ENCODE measurements at regions not wholly inside any gene's neighbourhood (a gene's known extent, or its start where the extent isn't known, plus 50 kb on each side); places are given as distances from the start of the nearest gene placed in this dataset.

GRCh38 chr20:56809668-56810067, 180.6 kb downstream of the TFAP2C start:
- DNase-seq, result no peak
- H3K27me3 ChIP-seq, result no peaks in the 10 kb centered on the region
- no peaks in the 10 kb centered on the region for H3K9me3 ChIP-seq
- H3K4me1 ChIP-seq (ENCODE audit: insufficient read depth), result no peaks in the 10 kb centered on the region
- intact Hi-C loops (cut with DNase I), result no loop called here
- H3K27ac ChIP-seq, result no peak overlapping the region
- no peak for TF ChIP-seq POLR2A (IDR thresholded peaks at IDR 0.05)
- TF ChIP-seq EP300 (IDR thresholded peaks at IDR 0.05), result no peak
- TF ChIP-seq CTCF (IDR thresholded peaks at IDR 0.05), result no peak
- no peaks in the 10 kb centered on the region for H3K36me3 ChIP-seq
- H3K4me3 ChIP-seq, result no peak overlapping the region
- WGBS, 3 donors, result 75 to 89% (median 88%) methylated on average over 12 of the region's 12 CpGs

GRCh38 chr20:56810141-56810540, 181.0 kb downstream of the TFAP2C start:
- TF ChIP-seq EP300 (IDR thresholded peaks at IDR 0.05) (no peak), CTCF (IDR thresholded peaks at IDR 0.05) (no peak), POLR2A (IDR thresholded peaks at IDR 0.05) (no peak)
- Histone ChIP-seq H3K27ac (no peak overlapping the region), H3K36me3 (no peaks in the 10 kb centered on the region), H3K27me3 (no peaks in the 10 kb centered on the region), H3K9me3 (no peaks in the 10 kb centered on the region), H3K4me3 (no peak overlapping the region), H3K4me1 (ENCODE audit: insufficient read depth) (no peaks in the 10 kb centered on the region)
- intact Hi-C loops (cut with DNase I), result no loop called here
- WGBS, 3 donors, result 57 to 65% (median 64%) methylated on average over 6 of the region's 6 CpGs
- no peak for DNase-seq

DNA sequence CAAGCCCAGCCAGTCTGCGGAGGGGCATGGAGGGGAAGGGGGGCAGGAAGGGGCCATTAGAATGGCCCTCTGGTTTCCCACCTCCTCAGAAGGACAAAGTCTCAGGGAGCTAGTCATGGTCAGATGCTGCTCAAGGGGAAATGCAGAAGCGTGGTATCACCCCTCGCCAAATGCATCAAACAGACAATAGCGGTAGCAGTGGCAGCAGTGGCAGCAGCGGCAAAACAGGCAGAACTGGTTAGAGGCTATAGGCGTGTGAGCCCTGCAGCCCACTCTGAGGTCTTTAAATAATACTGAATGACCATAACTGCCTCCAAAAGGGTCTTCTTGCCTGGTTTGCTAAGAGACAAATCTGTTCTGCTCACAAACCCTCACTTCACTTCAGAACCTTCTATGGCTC, 186.7 kb downstream of the TFAP2C start:
- Histone ChIP-seq H3K4me3 (no peak overlapping the region), H3K36me3 (no peaks in the 10 kb centered on the region), H3K27ac (no peak overlapping the region), H3K9me3 (no peaks in the 10 kb centered on the region), H3K4me1 (ENCODE audit: insufficient read depth) (no peaks in the 10 kb centered on the region), H3K27me3 (no peaks in the 10 kb centered on the region)
- no peak for DNase-seq
- TF ChIP-seq CTCF (IDR thresholded peaks at IDR 0.05) (no peak), EP300 (IDR thresholded peaks at IDR 0.05) (no peak), POLR2A (IDR thresholded peaks at IDR 0.05) (no peak)
- intact Hi-C loops (cut with DNase I), result no loop called here
- WGBS, 3 donors, result 67 to 77% (median 69%) methylated on average over 6 of the region's 6 CpGs

- intact Hi-C loops (cut with DNase I), result no loop called here
- no peak for DNase-seq
- Histone ChIP-seq H3K9me3 (no peaks in the 10 kb centered on the region), H3K27ac (no peak overlapping the region), H3K4me3 (no peak overlapping the region), H3K4me1 (ENCODE audit: insufficient read depth) (no peaks in the 10 kb centered on the region), H3K36me3 (no peaks in the 10 kb centered on the region), H3K27me3 (no peaks in the 10 kb centered on the region)
- TF ChIP-seq EP300 (IDR thresholded peaks at IDR 0.05), result no peak
- 60 to 62% (median 61%) methylated on average over 7 of the region's 7 CpGs for WGBS, 3 donors
These were observed 187.2 kb downstream of the TFAP2C start for GRCh38 chr20:56816349-56816748.

GRCh38 chr20:56817780-56818675, 188.9 kb downstream of the TFAP2C start:
- DNase-seq, result no peak
- H3K27ac ChIP-seq, result no peak overlapping the region
- no peaks in the 10 kb centered on the region for H3K27me3 ChIP-seq
- no peaks in the 10 kb centered on the region for H3K9me3 ChIP-seq
- intact Hi-C loops (cut with DNase I), result no loop called here
- no peaks in the 10 kb centered on the region for H3K36me3 ChIP-seq
- H3K4me1 ChIP-seq (ENCODE audit: insufficient read depth), result no peaks in the 10 kb centered on the region
- no peak overlapping the region for H3K4me3 ChIP-seq
- TF ChIP-seq POLR2A (IDR thresholded peaks at IDR 0.05), result no peak
- TF ChIP-seq CTCF (IDR thresholded peaks at IDR 0.05), result no peak
- no peak for TF ChIP-seq EP300 (IDR thresholded peaks at IDR 0.05)
- 83 to 88% (median 86%) methylated on average over 6 of the region's 6 CpGs for WGBS, 3 donors
